C4-2B (cell line): ENCODE measurements at regions not wholly inside any gene's neighbourhood (a gene's known extent, or its start where the extent isn't known, plus 50 kb on each side); places are given as distances from the start of the nearest gene placed in this dataset.

ENCODE experiments used
- CTCF ChIP-seq: fragments of 450-650 bp; conservative IDR thresholded peaks from 2 replicates; pipeline ENCODE4 v1.5.1; 2017; ENCODE audit warnings: mild to moderate bottlenecking
- ZFX ChIP-seq: fragments of 450-650 bp; IDR thresholded peaks from 2 replicates; pipeline ENCODE4 v1.6.1; 2017

GRCh38 chr4:31667686-31668085 is 947.5 kb downstream of the PCDH7 start:
- no peak for TF ChIP-seq CTCF
- no peak for TF ChIP-seq ZFX
